ENCODE measurements at regions not wholly inside any gene's neighbourhood (a gene's known extent, or its start where the extent isn't known, plus 50 kb on each side); places are given as distances from the start of the nearest gene placed in this dataset.
A peak's percentile ranks its signal among the peaks of the same experiment; 100 is the strongest.

DNA sequence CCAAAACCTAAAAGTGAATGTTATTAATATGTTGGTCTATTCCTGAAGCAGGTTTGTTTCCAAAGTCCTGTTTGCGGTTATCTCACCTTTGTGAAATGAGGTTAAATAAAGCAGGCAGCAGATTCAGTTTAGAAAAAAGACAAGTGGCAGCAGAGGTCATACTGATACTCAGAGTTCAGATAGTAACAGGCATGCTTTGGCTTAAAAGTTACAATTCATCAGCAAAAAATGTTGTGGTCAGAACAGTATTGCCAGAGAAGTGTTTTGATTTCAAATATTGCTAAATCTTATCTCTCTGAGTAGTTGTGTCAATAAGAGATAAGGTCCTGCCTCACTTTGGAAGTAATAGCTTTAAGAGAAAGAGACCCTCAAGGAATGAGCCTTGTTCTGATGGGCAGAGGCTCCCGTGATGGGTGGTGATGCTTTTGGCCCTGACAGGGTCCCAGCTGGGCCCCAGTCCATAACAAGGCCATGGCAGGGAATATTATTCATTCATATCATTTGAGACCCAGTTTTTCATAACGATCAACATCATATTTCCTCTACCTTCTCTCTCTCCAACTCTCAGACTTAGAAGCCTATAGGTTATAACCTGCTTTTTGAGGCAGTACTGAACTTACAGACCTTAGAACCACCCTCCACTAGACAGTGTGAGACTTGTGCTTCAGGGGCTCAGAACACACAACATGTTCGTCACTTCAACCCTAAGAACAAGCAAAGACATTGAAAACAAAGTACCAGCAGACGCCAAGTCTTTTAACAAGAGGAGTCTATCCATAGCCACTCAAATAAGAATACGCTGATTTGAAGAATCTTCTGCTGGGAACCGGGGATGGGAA is 58.5 kb upstream of the AHR start (continued):
- TF ChIP-seq CREB1 (IDR thresholded peaks at IDR 0.05) (no peak), CREB1 (CRISPR knock-in tag; IDR thresholded peaks at IDR 0.05) (peak; percentile 69), ZFP1 (CRISPR knock-in tag; IDR thresholded peaks at IDR 0.05) (no peak), MED1 (CRISPR knock-in tag; IDR thresholded peaks at IDR 0.05) (0 out of 2 replicates have a peak, but pooled peaks have one; percentile 27), SOX5 (CRISPR knock-in tag; IDR thresholded peaks at IDR 0.05; ENCODE audit: borderline replicate concordance) (peak; percentile 50; the same call in 1 of the 2 replicates), NFE2L2 (IDR thresholded peaks at IDR 0.05; ENCODE audit: low read length) (no peak), ZC3H13 (CRISPR knock-in tag; IDR thresholded peaks at IDR 0.05) (no peak), REXO4 (CRISPR knock-in tag; IDR thresholded peaks at IDR 0.05; ENCODE audit: borderline replicate concordance) (no peak), HDAC2 (CRISPR knock-in tag; IDR thresholded peaks at IDR 0.05) (peak; percentile 81), MTF1 (CRISPR knock-in tag; IDR thresholded peaks at IDR 0.05) (no peak), ISL2 (CRISPR knock-in tag; IDR thresholded peaks at IDR 0.05) (peak; percentile 91)
- TF ChIP-seq, protein P1, sequence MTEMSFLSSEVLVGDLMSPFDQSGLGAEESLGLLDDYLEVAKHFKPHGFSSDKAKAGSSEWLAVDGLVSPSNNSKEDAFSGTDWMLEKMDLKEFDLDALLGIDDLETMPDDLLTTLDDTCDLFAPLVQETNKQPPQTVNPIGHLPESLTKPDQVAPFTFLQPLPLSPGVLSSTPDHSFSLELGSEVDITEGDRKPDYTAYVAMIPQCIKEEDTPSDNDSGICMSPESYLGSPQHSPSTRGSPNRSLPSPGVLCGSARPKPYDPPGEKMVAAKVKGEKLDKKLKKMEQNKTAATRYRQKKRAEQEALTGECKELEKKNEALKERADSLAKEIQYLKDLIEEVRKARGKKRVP (CRISPR knock-in tag; IDR thresholded peaks at IDR 0.05) = peak in 1 of 2 experiments; percentile 72; a peak in 2 of 4 replicates
- TF ChIP-seq, protein P2, sequence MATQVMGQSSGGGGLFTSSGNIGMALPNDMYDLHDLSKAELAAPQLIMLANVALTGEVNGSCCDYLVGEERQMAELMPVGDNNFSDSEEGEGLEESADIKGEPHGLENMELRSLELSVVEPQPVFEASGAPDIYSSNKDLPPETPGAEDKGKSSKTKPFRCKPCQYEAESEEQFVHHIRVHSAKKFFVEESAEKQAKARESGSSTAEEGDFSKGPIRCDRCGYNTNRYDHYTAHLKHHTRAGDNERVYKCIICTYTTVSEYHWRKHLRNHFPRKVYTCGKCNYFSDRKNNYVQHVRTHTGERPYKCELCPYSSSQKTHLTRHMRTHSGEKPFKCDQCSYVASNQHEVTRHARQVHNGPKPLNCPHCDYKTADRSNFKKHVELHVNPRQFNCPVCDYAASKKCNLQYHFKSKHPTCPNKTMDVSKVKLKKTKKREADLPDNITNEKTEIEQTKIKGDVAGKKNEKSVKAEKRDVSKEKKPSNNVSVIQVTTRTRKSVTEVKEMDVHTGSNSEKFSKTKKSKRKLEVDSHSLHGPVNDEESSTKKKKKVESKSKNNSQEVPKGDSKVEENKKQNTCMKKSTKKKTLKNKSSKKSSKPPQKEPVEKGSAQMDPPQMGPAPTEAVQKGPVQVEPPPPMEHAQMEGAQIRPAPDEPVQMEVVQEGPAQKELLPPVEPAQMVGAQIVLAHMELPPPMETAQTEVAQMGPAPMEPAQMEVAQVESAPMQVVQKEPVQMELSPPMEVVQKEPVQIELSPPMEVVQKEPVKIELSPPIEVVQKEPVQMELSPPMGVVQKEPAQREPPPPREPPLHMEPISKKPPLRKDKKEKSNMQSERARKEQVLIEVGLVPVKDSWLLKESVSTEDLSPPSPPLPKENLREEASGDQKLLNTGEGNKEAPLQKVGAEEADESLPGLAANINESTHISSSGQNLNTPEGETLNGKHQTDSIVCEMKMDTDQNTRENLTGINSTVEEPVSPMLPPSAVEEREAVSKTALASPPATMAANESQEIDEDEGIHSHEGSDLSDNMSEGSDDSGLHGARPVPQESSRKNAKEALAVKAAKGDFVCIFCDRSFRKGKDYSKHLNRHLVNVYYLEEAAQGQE (IDR thresholded peaks at IDR 0.05; ENCODE audit: borderline replicate concordance in 1 of 2, low read depth in 1 of 2, low read length in 2 of 2) = peak in 1 of 2 experiments; percentile 68; a peak in 2 of 4 replicates
- TF ChIP-seq, protein P3, sequence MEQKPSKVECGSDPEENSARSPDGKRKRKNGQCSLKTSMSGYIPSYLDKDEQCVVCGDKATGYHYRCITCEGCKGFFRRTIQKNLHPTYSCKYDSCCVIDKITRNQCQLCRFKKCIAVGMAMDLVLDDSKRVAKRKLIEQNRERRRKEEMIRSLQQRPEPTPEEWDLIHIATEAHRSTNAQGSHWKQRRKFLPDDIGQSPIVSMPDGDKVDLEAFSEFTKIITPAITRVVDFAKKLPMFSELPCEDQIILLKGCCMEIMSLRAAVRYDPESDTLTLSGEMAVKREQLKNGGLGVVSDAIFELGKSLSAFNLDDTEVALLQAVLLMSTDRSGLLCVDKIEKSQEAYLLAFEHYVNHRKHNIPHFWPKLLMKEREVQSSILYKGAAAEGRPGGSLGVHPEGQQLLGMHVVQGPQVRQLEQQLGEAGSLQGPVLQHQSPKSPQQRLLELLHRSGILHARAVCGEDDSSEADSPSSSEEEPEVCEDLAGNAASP (CRISPR knock-in tag; IDR thresholded peaks at IDR 0.05; ENCODE audit: borderline replicate concordance) = peak; percentile 59; the same call in 1 of the 2 replicates
- TF ChIP-seq, protein P4, sequence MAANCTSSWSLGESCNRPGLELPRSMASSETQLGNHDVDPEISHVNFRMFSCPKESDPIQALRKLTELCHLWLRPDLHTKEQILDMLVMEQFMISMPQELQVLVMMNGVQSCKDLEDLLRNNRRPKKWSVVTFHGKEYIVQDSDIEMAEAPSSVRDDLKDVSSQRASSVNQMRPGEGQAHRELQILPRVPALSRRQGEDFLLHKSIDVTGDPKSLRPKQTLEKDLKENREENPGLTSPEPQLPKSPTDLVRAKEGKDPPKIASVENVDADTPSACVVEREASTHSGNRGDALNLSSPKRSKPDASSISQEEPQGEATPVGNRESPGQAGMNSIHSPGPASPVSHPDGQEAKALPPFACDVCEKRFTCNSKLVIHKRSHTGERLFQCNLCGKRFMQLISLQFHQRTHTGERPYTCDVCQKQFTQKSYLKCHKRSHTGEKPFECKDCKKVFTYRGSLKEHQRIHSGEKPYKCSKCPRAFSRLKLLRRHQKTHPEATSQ (CRISPR knock-in tag; IDR thresholded peaks at IDR 0.05; ENCODE audit: borderline replicate concordance) = peak; percentile 40; the same call in 1 of the 2 replicates
- TF ChIP-seq, protein P5, sequence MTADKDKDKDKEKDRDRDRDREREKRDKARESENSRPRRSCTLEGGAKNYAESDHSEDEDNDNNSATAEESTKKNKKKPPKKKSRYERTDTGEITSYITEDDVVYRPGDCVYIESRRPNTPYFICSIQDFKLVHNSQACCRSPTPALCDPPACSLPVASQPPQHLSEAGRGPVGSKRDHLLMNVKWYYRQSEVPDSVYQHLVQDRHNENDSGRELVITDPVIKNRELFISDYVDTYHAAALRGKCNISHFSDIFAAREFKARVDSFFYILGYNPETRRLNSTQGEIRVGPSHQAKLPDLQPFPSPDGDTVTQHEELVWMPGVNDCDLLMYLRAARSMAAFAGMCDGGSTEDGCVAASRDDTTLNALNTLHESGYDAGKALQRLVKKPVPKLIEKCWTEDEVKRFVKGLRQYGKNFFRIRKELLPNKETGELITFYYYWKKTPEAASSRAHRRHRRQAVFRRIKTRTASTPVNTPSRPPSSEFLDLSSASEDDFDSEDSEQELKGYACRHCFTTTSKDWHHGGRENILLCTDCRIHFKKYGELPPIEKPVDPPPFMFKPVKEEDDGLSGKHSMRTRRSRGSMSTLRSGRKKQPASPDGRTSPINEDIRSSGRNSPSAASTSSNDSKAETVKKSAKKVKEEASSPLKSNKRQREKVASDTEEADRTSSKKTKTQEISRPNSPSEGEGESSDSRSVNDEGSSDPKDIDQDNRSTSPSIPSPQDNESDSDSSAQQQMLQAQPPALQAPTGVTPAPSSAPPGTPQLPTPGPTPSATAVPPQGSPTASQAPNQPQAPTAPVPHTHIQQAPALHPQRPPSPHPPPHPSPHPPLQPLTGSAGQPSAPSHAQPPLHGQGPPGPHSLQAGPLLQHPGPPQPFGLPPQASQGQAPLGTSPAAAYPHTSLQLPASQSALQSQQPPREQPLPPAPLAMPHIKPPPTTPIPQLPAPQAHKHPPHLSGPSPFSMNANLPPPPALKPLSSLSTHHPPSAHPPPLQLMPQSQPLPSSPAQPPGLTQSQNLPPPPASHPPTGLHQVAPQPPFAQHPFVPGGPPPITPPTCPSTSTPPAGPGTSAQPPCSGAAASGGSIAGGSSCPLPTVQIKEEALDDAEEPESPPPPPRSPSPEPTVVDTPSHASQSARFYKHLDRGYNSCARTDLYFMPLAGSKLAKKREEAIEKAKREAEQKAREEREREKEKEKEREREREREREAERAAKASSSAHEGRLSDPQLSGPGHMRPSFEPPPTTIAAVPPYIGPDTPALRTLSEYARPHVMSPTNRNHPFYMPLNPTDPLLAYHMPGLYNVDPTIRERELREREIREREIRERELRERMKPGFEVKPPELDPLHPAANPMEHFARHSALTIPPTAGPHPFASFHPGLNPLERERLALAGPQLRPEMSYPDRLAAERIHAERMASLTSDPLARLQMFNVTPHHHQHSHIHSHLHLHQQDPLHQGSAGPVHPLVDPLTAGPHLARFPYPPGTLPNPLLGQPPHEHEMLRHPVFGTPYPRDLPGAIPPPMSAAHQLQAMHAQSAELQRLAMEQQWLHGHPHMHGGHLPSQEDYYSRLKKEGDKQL (CRISPR knock-in tag; IDR thresholded peaks at IDR 0.05; ENCODE audit: low read depth) = peak; percentile 99

Data from HepG2 (cell line).